HEK293 (cell line): ENCODE measurements at regions not wholly inside any gene's neighbourhood (a gene's known extent, or its start where the extent isn't known, plus 50 kb on each side); places are given as distances from the start of the nearest gene placed in this dataset.
"Not testable (repeated sequence)": the region's sequence is repeated elsewhere in the genome, so short reads cannot be mapped to it uniquely, and the experiment has no call there.

Experiments
- CTCF ChIA-PET: fragments of 350-600 bp; formaldehyde crosslinking; extraction: SDS; loops from one replicate; lab custom pipeline; 2021; ENCODE audit warnings: antibody characterized with exemption; lab: Yijun Ruan, JAX
- POLR2A ChIA-PET: fragments of 300-600 bp; formaldehyde crosslinking; extraction: SDS; loops from one replicate; lab custom pipeline; 2020; ENCODE audit warnings: antibody characterized with exemption, inconsistent platforms; lab: Yijun Ruan, JAX
- H3K27ac ChIP-seq: fragments of 200-500 bp; sonication (Bioruptor generic); 2 replicates; pipeline ENCODE4 v1.5.1; 2014; ENCODE audit warnings: low read depth, low read length, control low read depth, inconsistent platforms; ENCODE audit errors: extremely low read depth
- H3K36me3 ChIP-seq, 2 experiments: fragments of 200-500 bp in 1 of 2; sonication (Bioruptor generic) in 1 of 2; 1 replicate in 1 of 2; 2 replicates in 1 of 2; pipeline ENCODE4 v1.5.1; 2014 to 2017; ENCODE audit warnings: inconsistent platforms in 2 of 2, low read length in 2 of 2; ENCODE audit not compliant: control insufficient read depth in 2 of 2, insufficient read depth in 1 of 2
- H3K4me1 ChIP-seq: fragments of 200-500 bp; sonication (Bioruptor generic); 2 replicates; pipeline ENCODE4 v1.5.1; 2014; ENCODE audit warnings: mild to moderate bottlenecking, low read length, inconsistent platforms; ENCODE audit not compliant: control insufficient read depth, insufficient read depth
- H3K4me3 ChIP-seq: 2 replicates; pipeline ENCODE4 v1.5.1; 2011; ENCODE audit warnings: low read depth, mild to moderate bottlenecking, control low read depth, low read length, moderate library complexity
- H3K9me3 ChIP-seq: fragments of 200-500 bp; sonication (Bioruptor generic); 2 replicates; pipeline ENCODE4 v1.5.1; 2014; ENCODE audit warnings: low read depth, low read length, inconsistent platforms; ENCODE audit not compliant: control insufficient read depth, insufficient read depth
- ATF2 ChIP-seq: fragments of 450-650 bp; formaldehyde crosslinking; IDR thresholded peaks from 2 replicates; pipeline ENCODE4 v1.5.1; 2016; ENCODE audit warnings: missing biosample characterization, missing genetic modification characterization, low read depth
- EGR2 ChIP-seq: fragments of 450-650 bp; formaldehyde crosslinking; IDR thresholded peaks from 2 replicates; pipeline ENCODE4 v1.5.1; 2016; ENCODE audit warnings: low read depth, missing biosample characterization, missing genetic modification characterization
- ELK4 ChIP-seq: IDR thresholded peaks from 2 replicates; pipeline ENCODE4 v1.6.1; 2011; ENCODE audit warnings: mild to moderate bottlenecking, low read depth, low read length, borderline replicate concordance
- GLI2 ChIP-seq: fragments of 450-650 bp; formaldehyde crosslinking; IDR thresholded peaks from 2 replicates; pipeline ENCODE4; 2017; ENCODE audit warnings: missing biosample characterization, missing genetic modification characterization, low read depth, borderline replicate concordance
- RBAK ChIP-seq: fragments of 450-650 bp; formaldehyde crosslinking; IDR thresholded peaks from 2 replicates; pipeline ENCODE4 v1.5.1; 2016; ENCODE audit warnings: missing biosample characterization, missing genetic modification characterization
- SALL2 ChIP-seq: fragments of 450-650 bp; formaldehyde crosslinking; IDR thresholded peaks from 2 replicates; pipeline ENCODE4 v1.5.0; 2017; ENCODE audit warnings: missing biosample characterization, mild to moderate bottlenecking, missing genetic modification characterization, borderline replicate concordance
- SP7 ChIP-seq: fragments of 450-650 bp; formaldehyde crosslinking; IDR thresholded peaks from 2 replicates; pipeline ENCODE4 v1.5.1; 2016; ENCODE audit warnings: missing biosample characterization, missing genetic modification characterization
- TRIM28 ChIP-seq: IDR thresholded peaks from 2 replicates; pipeline ENCODE4 v1.6.1; 2011; ENCODE audit warnings: low read length, control low read depth, borderline replicate concordance
- ZBTB11 ChIP-seq: fragments of 450-650 bp; formaldehyde crosslinking; conservative IDR thresholded peaks from 2 replicates; pipeline ENCODE4 v1.5.1; 2016; ENCODE audit warnings: low read depth, missing biosample characterization, missing genetic modification characterization
- ZFP3 ChIP-seq: fragments of 450-650 bp; formaldehyde crosslinking; IDR thresholded peaks from 2 replicates; pipeline ENCODE4 v1.5.1; 2016; ENCODE audit warnings: low read depth, missing biosample characterization, missing genetic modification characterization
- ZNF341 ChIP-seq: fragments of 450-650 bp; formaldehyde crosslinking; IDR thresholded peaks from 2 replicates; pipeline ENCODE4; 2016; ENCODE audit warnings: low read depth, missing biosample characterization, missing genetic modification characterization
- ZNF350 ChIP-seq: fragments of 450-650 bp; formaldehyde crosslinking; IDR thresholded peaks from 2 replicates; pipeline ENCODE4 v1.5.0; 2017; ENCODE audit warnings: missing biosample characterization, mild to moderate bottlenecking, missing genetic modification characterization
- ZNF426 ChIP-seq: fragments of 450-650 bp; formaldehyde crosslinking; IDR thresholded peaks from 2 replicates; pipeline ENCODE4 v1.5.1; 2017; ENCODE audit warnings: missing biosample characterization, missing genetic modification characterization, mild to moderate bottlenecking, inconsistent platforms, moderate library complexity
- ZNF510 ChIP-seq: fragments of 450-650 bp; formaldehyde crosslinking; IDR thresholded peaks from 2 replicates; pipeline ENCODE4 v1.5.1; 2018; ENCODE audit warnings: mild to moderate bottlenecking, missing genetic modification characterization, missing biosample characterization; ENCODE audit not compliant: insufficient replicate concordance
- ZNF610 ChIP-seq: fragments of 450-650 bp; formaldehyde crosslinking; IDR thresholded peaks from 2 replicates; pipeline ENCODE4 v1.5.1; 2016; ENCODE audit warnings: missing biosample characterization, missing genetic modification characterization, borderline replicate concordance
- ZNF624 ChIP-seq: fragments of 450-650 bp; formaldehyde crosslinking; IDR thresholded peaks from 2 replicates; pipeline ENCODE4 v1.5.1; 2017; ENCODE audit warnings: missing biosample characterization, missing genetic modification characterization
- ZNF768 ChIP-seq: fragments of 450-650 bp; formaldehyde crosslinking; IDR thresholded peaks from 2 replicates; pipeline ENCODE4 v1.5.1; 2018; ENCODE audit warnings: missing biosample characterization, mild to moderate bottlenecking, missing genetic modification characterization
- ZSCAN23 ChIP-seq: fragments of 450-650 bp; formaldehyde crosslinking; IDR thresholded peaks from 2 replicates; pipeline ENCODE4 v1.5.1; 2016; ENCODE audit warnings: missing biosample characterization, missing genetic modification characterization

DNA sequence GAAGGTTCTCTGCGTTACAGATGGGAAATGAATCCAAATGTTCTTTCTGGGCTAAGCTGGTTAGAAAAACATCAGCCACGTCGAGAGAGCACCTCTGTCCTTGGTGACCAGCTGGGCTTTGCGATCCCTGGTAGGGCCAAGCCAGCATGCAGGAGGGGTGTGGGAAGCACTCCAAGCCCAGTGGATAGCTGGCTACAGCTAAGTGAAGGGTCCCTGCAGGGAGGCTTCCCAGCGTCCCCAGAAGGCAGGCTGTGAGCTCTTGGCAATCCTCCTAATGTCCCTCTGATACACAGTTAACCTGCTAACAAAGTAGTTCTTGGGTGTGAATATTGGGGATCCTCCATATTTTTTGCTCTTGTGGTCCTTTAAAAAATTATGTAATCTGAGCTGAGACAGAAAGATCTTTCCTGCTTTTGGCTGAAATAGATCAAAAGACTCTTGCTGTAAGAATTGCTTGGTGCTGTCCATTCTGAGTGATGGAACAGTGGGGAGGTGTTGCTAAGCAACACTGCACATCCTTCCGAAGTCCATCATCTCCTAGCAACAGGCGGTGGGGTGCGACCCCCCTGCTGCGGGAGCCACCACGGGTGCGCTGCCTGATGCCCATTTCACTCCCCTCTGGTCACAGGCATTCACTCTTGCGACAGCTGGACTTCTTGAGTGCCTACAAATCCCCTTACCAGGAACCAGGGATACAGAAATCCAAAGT, 88.5 kb upstream of the UXS1 start:
- no peaks in the 10 kb centered on the region for H3K4me1 ChIP-seq
- ChIA-PET CTCF (no interaction called here), POLR2A (no interaction called here)
- H3K27ac ChIP-seq: no peak overlapping the region
- no peaks in the 10 kb centered on the region for H3K36me3 ChIP-seq
- no peaks in the 10 kb centered on the region for H3K9me3 ChIP-seq
- TF ChIP-seq EGR2: no peak
- no peak for TF ChIP-seq ZNF341 (tag by site-specific recombination)
- no peak for TF ChIP-seq GLI2 (tag by site-specific recombination)
- TF ChIP-seq, all 188 proteins: peak for 0
- H3K4me3 ChIP-seq: no peak overlapping the region

GRCh38 chr2:106281907-106282430, 87.9 kb upstream of the UXS1 start:
- H3K36me3 ChIP-seq, H3K4me3 ChIP-seq, CTCF ChIA-PET, H3K27ac ChIP-seq, H3K9me3 ChIP-seq, POLR2A ChIA-PET, H3K4me1 ChIP-seq: not testable (repeated sequence)

DNA sequence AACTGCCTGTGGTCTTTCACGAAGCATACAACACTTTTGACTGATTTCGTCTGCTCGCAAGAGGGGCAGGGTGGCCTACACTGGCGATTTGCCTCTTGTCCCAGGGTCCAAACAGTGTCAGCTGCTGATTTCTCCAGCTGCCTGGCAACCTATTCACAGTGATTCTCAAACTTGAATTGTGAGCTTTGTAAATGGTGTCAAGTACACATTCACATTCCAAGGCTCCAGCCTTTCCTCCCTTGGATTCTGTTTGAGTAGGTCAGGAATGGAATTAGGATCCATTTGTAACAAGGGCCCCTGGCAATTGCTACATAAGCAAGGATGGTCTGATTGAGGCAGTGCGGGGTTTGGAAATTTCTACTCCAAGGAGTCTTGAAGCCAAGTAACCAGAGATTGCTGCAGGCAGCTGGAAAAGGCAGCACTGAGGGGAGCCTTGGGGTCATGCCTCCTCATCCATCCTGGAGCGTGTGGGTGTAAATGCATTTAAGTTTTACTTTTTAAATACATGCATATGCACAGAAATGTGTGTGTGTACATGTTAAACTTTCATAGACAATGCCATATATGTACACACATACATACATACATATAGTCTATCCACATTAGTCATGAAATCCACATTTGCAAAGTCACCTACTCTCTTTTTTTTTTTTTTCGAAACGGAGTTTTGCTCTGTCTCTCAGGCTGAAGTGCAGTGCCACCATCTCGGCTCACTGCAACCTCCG, 86.8 kb upstream of the UXS1 start:
- Histone ChIP-seq H3K4me3 (no peak overlapping the region), H3K36me3 (no peaks in the 10 kb centered on the region), H3K4me1 (no peaks in the 10 kb centered on the region), H3K27ac (no peak overlapping the region), H3K9me3 (no peaks in the 10 kb centered on the region)
- POLR2A ChIA-PET: no interaction called here
- TF ChIP-seq SALL2 (tag by site-specific recombination) (no peak), ELK4 (no peak), ZNF624 (tag by site-specific recombination) (no peak), ZBTB11 (no peak), TRIM28 (no peak), ZNF350 (tag by site-specific recombination) (no peak), ATF2 (tag by site-specific recombination) (no peak), ZFP3 (tag by site-specific recombination) (no peak), ZNF510 (no peak), ZNF610 (tag by site-specific recombination) (no peak), ZNF768 (tag by site-specific recombination) (no peak), ZNF426 (tag by site-specific recombination) (no peak), SP7 (no peak), ZSCAN23 (tag by site-specific recombination) (no peak), RBAK (no peak)
- CTCF ChIA-PET: no interaction called here
